ENCODE measurements at regions not wholly inside any gene's neighbourhood (a gene's known extent, or its start where the extent isn't known, plus 50 kb on each side); places are given as distances from the start of the nearest gene placed in this dataset.

DNA sequence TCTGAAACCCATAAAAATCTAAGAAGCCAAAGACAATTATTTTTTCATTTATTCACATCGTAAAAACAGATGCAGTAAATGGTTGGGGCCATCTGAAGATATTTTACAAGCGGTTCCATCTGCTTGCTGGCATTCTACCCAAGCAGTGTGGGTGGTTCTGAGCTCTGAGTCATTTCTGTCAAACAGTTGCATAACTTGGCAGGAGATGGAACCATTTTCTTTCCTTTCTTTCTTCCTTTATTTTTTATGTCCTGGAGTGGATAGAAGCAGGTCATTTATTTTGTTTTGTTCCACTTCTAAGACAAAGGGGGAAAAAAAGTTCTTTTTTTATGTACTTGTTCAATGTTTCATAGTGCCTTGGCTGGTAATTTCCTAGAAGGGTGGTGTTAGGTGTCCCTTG, 1151.9 kb upstream of the GOT2 start:
- Histone ChIP-seq H3K27ac (ENCODE audit: low read length) (no peak overlapping the region), H3F3A (ENCODE audit: insufficient read depth, low read length, poor library complexity, severe bottlenecking) (no peaks in the 10 kb centered on the region), H4K20me1 (ENCODE audit: insufficient read depth) (no peaks in the 10 kb centered on the region), H2AFZ (ENCODE audit: low read depth, low read length) (no peak overlapping the region), H3K4me2 (ENCODE audit: low read length) (no peak overlapping the region), H3K9me3 (ENCODE audit: low read length) (no peaks in the 10 kb centered on the region), H3K27me3 (ENCODE audit: insufficient read depth, low read depth, low read length) (no peaks in the 10 kb centered on the region), H3K36me3 (ENCODE audit: insufficient read depth, low read length) (no peaks in the 10 kb centered on the region), H3K9ac (ENCODE audit: low read length) (no peak overlapping the region), H3K9me2 (ENCODE audit: insufficient read depth, low read length) (no peaks in the 10 kb centered on the region), H3K79me2 (replicated peaks; ENCODE audit: insufficient read depth, low read length) (no peaks in the 10 kb centered on the region), H3K4me3 (ENCODE audit: low read length) (no peak overlapping the region)
- TF ChIP-seq POLR2AphosphoS5 (IDR thresholded peaks at IDR 0.05) (no peak), EZH2 (IDR thresholded peaks at IDR 0.05; ENCODE audit: borderline replicate concordance, insufficient read depth, low read length, poor library complexity, severe bottlenecking) (no peak), MXI1 (conservative IDR thresholded peaks at IDR 0.05; ENCODE audit: poor library complexity, severe bottlenecking) (no peak), SMC3 (conservative IDR thresholded peaks at IDR 0.05; ENCODE audit: poor library complexity) (no peak), RAD21 (conservative IDR thresholded peaks at IDR 0.05) (no peak), TAF1 (IDR thresholded peaks at IDR 0.05; ENCODE audit: low read depth) (no peak), EP300 (conservative IDR thresholded peaks at IDR 0.05; ENCODE audit: poor library complexity, severe bottlenecking) (no peak)
- TF ChIP-seq, protein P1, sequence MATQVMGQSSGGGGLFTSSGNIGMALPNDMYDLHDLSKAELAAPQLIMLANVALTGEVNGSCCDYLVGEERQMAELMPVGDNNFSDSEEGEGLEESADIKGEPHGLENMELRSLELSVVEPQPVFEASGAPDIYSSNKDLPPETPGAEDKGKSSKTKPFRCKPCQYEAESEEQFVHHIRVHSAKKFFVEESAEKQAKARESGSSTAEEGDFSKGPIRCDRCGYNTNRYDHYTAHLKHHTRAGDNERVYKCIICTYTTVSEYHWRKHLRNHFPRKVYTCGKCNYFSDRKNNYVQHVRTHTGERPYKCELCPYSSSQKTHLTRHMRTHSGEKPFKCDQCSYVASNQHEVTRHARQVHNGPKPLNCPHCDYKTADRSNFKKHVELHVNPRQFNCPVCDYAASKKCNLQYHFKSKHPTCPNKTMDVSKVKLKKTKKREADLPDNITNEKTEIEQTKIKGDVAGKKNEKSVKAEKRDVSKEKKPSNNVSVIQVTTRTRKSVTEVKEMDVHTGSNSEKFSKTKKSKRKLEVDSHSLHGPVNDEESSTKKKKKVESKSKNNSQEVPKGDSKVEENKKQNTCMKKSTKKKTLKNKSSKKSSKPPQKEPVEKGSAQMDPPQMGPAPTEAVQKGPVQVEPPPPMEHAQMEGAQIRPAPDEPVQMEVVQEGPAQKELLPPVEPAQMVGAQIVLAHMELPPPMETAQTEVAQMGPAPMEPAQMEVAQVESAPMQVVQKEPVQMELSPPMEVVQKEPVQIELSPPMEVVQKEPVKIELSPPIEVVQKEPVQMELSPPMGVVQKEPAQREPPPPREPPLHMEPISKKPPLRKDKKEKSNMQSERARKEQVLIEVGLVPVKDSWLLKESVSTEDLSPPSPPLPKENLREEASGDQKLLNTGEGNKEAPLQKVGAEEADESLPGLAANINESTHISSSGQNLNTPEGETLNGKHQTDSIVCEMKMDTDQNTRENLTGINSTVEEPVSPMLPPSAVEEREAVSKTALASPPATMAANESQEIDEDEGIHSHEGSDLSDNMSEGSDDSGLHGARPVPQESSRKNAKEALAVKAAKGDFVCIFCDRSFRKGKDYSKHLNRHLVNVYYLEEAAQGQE (IDR thresholded peaks at IDR 0.05; ENCODE audit: borderline replicate concordance): no peak
- TF ChIP-seq, protein P2, sequence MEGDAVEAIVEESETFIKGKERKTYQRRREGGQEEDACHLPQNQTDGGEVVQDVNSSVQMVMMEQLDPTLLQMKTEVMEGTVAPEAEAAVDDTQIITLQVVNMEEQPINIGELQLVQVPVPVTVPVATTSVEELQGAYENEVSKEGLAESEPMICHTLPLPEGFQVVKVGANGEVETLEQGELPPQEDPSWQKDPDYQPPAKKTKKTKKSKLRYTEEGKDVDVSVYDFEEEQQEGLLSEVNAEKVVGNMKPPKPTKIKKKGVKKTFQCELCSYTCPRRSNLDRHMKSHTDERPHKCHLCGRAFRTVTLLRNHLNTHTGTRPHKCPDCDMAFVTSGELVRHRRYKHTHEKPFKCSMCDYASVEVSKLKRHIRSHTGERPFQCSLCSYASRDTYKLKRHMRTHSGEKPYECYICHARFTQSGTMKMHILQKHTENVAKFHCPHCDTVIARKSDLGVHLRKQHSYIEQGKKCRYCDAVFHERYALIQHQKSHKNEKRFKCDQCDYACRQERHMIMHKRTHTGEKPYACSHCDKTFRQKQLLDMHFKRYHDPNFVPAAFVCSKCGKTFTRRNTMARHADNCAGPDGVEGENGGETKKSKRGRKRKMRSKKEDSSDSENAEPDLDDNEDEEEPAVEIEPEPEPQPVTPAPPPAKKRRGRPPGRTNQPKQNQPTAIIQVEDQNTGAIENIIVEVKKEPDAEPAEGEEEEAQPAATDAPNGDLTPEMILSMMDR (IDR thresholded peaks at IDR 0.05; ENCODE audit: poor library complexity, severe bottlenecking): no peak

DNA sequence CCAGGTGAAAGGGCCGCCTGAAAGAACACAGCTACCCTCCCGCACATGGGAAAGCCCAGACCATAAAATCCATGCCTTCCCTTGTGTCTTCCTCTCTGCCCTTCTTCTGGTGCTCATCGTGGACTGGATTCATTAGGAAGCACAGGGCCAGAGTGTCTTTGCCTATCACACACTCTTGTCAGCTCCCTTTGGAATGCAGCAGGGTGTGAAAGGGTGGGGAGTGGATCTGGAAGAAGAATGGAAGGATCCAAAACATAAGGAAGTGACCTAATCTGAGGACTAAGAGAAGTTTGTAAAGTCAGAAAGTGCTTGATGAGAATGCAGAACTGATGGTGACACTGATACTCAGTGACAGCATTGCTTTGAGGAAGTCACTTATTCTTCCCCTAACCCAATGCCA, 1147.3 kb upstream of the GOT2 start:
- H2AFZ ChIP-seq (ENCODE audit: low read depth, low read length): no peak overlapping the region

More for the DNA sequence above, 1147.3 kb upstream of the GOT2 start:
- H3K4me3 ChIP-seq (ENCODE audit: low read length): no peak overlapping the region
- H3F3A ChIP-seq (ENCODE audit: insufficient read depth, low read length, poor library complexity, severe bottlenecking): no peaks in the 10 kb centered on the region
- no peaks in the 10 kb centered on the region for H3K27me3 ChIP-seq (ENCODE audit: insufficient read depth, low read depth, low read length)
- no peaks in the 10 kb centered on the region for H3K36me3 ChIP-seq (ENCODE audit: insufficient read depth, low read length)
- no peaks in the 10 kb centered on the region for H3K9me2 ChIP-seq (ENCODE audit: insufficient read depth, low read length)
- TF ChIP-seq MXI1 (conservative IDR thresholded peaks at IDR 0.05; ENCODE audit: poor library complexity, severe bottlenecking) (no peak), TAF1 (IDR thresholded peaks at IDR 0.05; ENCODE audit: low read depth) (no peak), POLR2AphosphoS5 (IDR thresholded peaks at IDR 0.05) (no peak), RAD21 (conservative IDR thresholded peaks at IDR 0.05) (no peak), EZH2 (IDR thresholded peaks at IDR 0.05; ENCODE audit: borderline replicate concordance, insufficient read depth, low read length, poor library complexity, severe bottlenecking) (no peak), EP300 (conservative IDR thresholded peaks at IDR 0.05; ENCODE audit: poor library complexity, severe bottlenecking) (no peak), SMC3 (conservative IDR thresholded peaks at IDR 0.05; ENCODE audit: poor library complexity) (no peak)
- TF ChIP-seq, protein P2 (IDR thresholded peaks at IDR 0.05; ENCODE audit: poor library complexity, severe bottlenecking): no peak
- TF ChIP-seq, protein P1 (IDR thresholded peaks at IDR 0.05; ENCODE audit: borderline replicate concordance): no peak
- H4K20me1 ChIP-seq (ENCODE audit: insufficient read depth): no peaks in the 10 kb centered on the region
- no peaks in the 10 kb centered on the region for H3K79me2 ChIP-seq (replicated peaks; ENCODE audit: insufficient read depth, low read length)
- H3K9me3 ChIP-seq (ENCODE audit: low read length): no peaks in the 10 kb centered on the region
- no peak overlapping the region for H3K9ac ChIP-seq (ENCODE audit: low read length)
- no peak overlapping the region for H3K4me2 ChIP-seq (ENCODE audit: low read length)
- no peak overlapping the region for H3K27ac ChIP-seq (ENCODE audit: low read length)

Measured in neural cell (in vitro differentiated cells).